Suprapubic skin (tissue), 4 donors: ENCODE measurements at regions not wholly inside any gene's neighbourhood (a gene's known extent, or its start where the extent isn't known, plus 50 kb on each side); places are given as distances from the start of the nearest gene placed in this dataset.

Experiments used
- DNase-seq, 2 donors: peaks; one replicate each; pipeline ENCODE4 v3.0.0-alpha.2; 2019; ENCODE audit warnings: low spot score in 2 of 2
- H3K27ac ChIP-seq: fragments of 200-600 bp; sonication (generic); one replicate; pipeline ENCODE4 v1.5.1; 2019
- H3K27me3 ChIP-seq: fragments of 200-600 bp; sonication (generic); one replicate; pipeline ENCODE4 v1.5.1; 2019
- H3K36me3 ChIP-seq: fragments of 200-600 bp; sonication (generic); one replicate; pipeline ENCODE4 v1.5.1; 2019
- H3K4me1 ChIP-seq: fragments of 200-600 bp; sonication (generic); one replicate; pipeline ENCODE4 v1.5.1; 2019
- H3K4me3 ChIP-seq: fragments of 200-600 bp; sonication (generic); one replicate; pipeline ENCODE4 v1.5.1; 2019; ENCODE audit warnings: mild to moderate bottlenecking
- H3K9me3 ChIP-seq: fragments of 200-600 bp; sonication (generic); one replicate; pipeline ENCODE4 v1.5.1; 2019
- EP300 ChIP-seq: sonication (generic); formaldehyde crosslinking; IDR thresholded peaks from one replicate; pipeline ENCODE4 v1.6.1; 2017; ENCODE audit warnings: antibody characterized with exemption
- POLR2A ChIP-seq, 2 donors: fragments of 450-650 bp; IDR thresholded peaks; one replicate each; pipeline ENCODE4 v1.6.1; 2017; ENCODE audit warnings: antibody characterized with exemption in 2 of 2, mild to moderate bottlenecking in 2 of 2, moderate library complexity in 2 of 2
- POLR2AphosphoS5 ChIP-seq, 3 donors: sonication (generic); formaldehyde crosslinking; IDR thresholded peaks; one replicate each; pipeline ENCODE4 v1.6.1; 2017; ENCODE audit warnings: antibody characterized with exemption in 3 of 3
- WGBS: methylation state at CpG from one replicate; pipeline ENCODE4 v1.1.5; 2018; 5-methylcytosine and 5-hydroxymethylcytosine counted together
- TF ChIP-seq, protein P1 (sequence below), 2 donors: fragments of 200-600 bp in 1 of 2; fragments of 450-650 bp in 1 of 2; sonication (generic) in 1 of 2; IDR thresholded peaks; one replicate each; pipeline ENCODE4 v1.5.1; 2016 to 2019; ENCODE audit warnings: antibody characterized with exemption in 2 of 2, mild to moderate bottlenecking in 1 of 2, moderate library complexity in 1 of 2

DNA sequence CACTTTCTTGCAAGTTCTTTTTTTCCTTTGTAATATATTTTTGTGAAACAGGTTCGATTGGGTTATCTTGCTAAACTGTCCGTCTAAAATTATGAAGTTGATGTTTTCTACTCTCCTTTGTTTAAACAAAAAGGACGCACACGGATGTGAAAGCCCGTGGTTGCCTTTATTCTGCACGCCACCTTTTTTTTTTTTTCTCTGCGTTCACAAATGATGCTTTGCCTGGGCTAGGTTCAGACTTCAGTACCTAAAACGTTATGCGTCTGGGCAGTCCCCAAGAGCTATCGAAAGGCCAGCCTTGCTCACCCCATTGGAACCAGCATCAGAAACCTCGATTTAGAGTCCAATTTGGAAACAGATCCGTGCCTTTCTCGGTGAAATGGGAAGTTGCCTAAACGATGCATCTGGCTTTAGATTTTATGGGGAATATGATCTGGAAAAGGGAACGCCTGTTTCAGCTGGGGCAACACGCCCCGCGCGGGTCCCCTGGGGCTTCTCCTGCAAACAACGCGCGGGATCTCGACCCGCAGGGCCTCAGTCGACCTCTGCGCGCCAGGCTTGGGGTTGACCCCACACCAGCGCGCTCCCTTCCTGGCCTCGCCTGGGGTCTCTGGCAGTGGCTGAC is 113.9 kb downstream of the KCNRG start:
- Histone ChIP-seq H3K36me3 (no peaks in the 10 kb centered on the region), H3K9me3 (no peaks in the 10 kb centered on the region), H3K4me3 (peak overlapping the region; percentile 59), H3K4me1 (peaks cover 53% of the 10 kb centered on the region), H3K27me3 (peaks cover 63% of the 10 kb centered on the region), H3K27ac (peak overlapping the region; percentile 64)
- TF ChIP-seq, protein P1, sequence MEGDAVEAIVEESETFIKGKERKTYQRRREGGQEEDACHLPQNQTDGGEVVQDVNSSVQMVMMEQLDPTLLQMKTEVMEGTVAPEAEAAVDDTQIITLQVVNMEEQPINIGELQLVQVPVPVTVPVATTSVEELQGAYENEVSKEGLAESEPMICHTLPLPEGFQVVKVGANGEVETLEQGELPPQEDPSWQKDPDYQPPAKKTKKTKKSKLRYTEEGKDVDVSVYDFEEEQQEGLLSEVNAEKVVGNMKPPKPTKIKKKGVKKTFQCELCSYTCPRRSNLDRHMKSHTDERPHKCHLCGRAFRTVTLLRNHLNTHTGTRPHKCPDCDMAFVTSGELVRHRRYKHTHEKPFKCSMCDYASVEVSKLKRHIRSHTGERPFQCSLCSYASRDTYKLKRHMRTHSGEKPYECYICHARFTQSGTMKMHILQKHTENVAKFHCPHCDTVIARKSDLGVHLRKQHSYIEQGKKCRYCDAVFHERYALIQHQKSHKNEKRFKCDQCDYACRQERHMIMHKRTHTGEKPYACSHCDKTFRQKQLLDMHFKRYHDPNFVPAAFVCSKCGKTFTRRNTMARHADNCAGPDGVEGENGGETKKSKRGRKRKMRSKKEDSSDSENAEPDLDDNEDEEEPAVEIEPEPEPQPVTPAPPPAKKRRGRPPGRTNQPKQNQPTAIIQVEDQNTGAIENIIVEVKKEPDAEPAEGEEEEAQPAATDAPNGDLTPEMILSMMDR (IDR thresholded peaks at IDR 0.05): no peak
- TF ChIP-seq POLR2AphosphoS5 (IDR thresholded peaks at IDR 0.05): no peak
- no peak for TF ChIP-seq POLR2A (IDR thresholded peaks at IDR 0.05)
- no peak for TF ChIP-seq EP300
- no peak for DNase-seq
- WGBS: 48% methylated on average over 26 of the region's 30 CpGs

DNA sequence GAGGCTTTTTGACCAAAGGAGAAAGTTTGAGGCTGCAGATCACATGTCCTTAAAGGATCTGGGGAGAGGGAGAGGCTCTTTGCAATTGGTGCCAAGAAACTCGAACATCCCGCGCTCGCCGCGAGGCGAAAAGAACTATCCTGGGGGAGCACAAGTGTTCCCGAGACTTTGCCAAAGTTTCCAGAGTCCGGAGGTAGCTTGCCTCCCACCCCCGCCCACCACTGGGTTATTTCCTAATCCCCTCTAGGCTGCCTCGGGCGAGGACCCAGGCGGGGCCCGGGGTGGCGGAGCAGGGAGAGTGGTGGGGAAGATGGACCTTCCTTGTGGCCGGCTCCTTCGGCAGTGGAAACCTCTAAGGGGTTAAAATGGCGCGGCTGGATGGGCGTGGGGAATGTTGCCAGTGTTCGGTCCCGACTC is 114.5 kb downstream of the KCNRG start:
- DNase-seq: peak in 1 of 2 donors; percentile 81
- TF ChIP-seq POLR2A (IDR thresholded peaks at IDR 0.05) (no peak), POLR2AphosphoS5 (IDR thresholded peaks at IDR 0.05) (no peak), EP300 (no peak)
- H3K4me3 ChIP-seq: peak overlapping the region; percentile 59
- WGBS: 7% methylated on average over 21 of the region's 22 CpGs
- H3K27ac ChIP-seq: peak overlapping the region; percentile 64
- peaks cover 63% of the 10 kb centered on the region for H3K27me3 ChIP-seq
- peaks cover 53% of the 10 kb centered on the region for H3K4me1 ChIP-seq
- no peaks in the 10 kb centered on the region for H3K9me3 ChIP-seq
- no peaks in the 10 kb centered on the region for H3K36me3 ChIP-seq

DNA sequence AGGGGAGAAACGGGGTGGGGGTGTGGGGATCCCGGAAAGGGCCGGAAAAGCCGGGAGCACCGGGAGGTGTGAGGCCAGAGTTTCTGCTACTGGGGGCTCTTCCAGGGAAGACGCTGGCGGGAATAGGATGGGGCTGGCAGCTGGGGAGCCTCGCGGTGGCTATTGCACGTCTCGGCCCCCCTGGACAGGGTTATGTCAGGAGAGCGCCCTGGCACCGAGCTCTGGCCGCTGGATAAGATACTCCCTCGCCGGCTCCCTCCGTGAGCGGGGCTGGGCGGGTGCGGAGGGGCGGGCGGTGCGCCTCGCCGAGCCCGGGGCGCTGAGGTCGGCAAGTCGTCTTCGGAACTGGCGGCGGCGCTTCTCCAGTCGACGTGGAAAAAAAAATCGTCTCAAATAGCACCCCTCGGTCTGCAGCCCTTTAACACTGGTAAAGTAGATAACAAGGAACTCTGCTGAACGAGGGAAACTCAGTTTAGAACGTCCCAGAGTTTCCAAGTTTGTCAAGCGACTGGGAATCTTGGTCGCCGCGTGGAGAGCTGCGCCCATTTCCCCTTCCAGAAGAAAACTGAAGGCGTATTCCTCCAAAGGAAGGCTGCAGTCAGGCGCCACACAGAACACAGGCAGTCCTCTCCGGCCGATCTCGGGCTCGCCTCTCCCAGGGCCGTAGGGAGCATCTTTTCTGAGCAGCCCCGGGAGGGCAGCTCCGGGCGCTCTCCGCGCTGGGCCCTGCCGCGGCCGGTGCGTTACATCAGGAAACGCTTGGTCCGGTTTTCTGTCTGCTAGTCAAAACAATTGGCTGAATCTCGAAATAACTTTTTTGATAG is 115.1 kb downstream of the KCNRG start:
- H3K27me3 ChIP-seq: peaks cover 63% of the 10 kb centered on the region
- H3K9me3 ChIP-seq: no peaks in the 10 kb centered on the region
- peaks cover 53% of the 10 kb centered on the region for H3K4me1 ChIP-seq
- peak overlapping the region; percentile 59 for H3K4me3 ChIP-seq
- DNase-seq: no peak
- H3K36me3 ChIP-seq: no peaks in the 10 kb centered on the region
- WGBS: 2% methylated on average over 60 of the region's 63 CpGs
- peak overlapping the region; percentile 64 for H3K27ac ChIP-seq
- TF ChIP-seq, protein P1 (IDR thresholded peaks at IDR 0.05): no peak
- TF ChIP-seq EP300: no peak
- no peak for TF ChIP-seq POLR2A (IDR thresholded peaks at IDR 0.05)
- no peak for TF ChIP-seq POLR2AphosphoS5 (IDR thresholded peaks at IDR 0.05)

DNA sequence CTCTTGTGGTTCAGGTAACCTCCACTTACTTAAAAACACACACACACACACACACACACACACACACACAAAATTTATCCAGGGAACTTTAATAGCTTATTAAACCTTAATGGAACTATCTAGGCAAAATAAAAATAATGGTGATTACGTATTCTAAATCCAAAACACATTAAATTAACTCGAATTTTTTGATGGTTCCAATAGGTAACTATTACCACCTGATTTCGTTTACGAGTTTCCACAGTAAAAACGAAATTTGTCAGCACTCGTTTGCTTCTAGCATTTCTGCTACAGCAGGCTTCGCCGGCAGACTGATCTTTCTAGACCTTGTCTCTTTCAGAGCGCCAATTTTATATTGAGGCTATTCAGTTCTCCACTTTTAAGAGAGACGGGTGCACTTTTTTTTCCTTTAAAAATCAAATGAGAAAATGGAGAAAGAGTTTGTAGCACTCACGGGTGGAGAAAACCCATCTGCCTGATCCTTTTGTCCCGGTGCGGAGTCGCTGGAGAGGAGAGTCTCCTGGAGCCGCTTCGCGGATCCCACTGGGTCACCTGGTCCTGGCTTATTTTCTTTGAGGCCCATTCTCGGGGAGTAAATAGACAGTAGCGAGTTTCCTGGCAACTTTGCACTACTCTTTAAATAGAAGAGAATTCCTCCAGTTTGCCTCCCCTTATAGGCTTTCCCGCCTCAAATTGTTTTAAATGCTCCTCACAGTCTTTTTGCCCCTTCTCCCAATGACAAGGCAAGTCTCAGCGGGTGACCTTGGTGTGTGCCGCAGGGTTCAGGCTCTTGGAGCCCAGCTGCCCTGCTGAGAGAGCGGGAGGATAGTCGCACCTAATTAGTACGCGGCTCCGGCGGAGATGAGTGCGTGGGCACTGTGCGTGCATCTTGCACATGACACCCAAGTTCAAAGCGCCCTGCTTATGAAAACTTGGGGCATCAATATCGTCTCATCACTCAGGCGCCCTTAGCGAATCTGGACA is 117.0 kb downstream of the KCNRG start:
- peaks cover 63% of the 10 kb centered on the region for H3K27me3 ChIP-seq
- DNase-seq: no peak

DNA sequence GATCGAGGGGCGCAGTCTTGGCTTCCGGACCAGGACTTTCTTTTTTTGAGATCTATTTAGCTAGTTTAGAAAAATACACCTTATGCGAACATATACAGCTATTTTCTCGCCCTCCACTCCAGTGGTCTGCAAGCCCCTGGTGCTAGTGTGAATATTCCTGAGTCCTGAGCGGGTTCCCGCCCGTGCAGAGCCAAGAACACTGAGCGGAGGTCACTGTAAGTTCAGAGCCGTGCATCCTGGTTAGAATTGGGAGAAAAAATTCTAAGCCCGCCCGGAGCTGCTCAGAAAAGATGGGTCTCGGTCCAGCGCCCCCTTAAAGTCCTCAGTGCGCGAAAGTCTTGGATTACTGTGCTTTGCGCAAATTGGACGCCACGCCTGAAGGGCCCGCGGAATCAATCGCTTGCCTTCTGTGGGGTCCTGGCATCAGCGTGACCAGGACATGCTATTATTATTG is 117.7 kb downstream of the KCNRG start:
- no peaks in the 10 kb centered on the region for H3K9me3 ChIP-seq
- no peak for DNase-seq
- 65% methylated on average over 23 of the region's 23 CpGs for WGBS
- TF ChIP-seq, protein P1 (IDR thresholded peaks at IDR 0.05): no peak
- TF ChIP-seq POLR2AphosphoS5 (IDR thresholded peaks at IDR 0.05): no peak
- H3K27ac ChIP-seq: no peak overlapping the region
- H3K4me1 ChIP-seq: peaks cover 31% of the 10 kb centered on the region
- no peak overlapping the region for H3K4me3 ChIP-seq
- peaks cover 59% of the 10 kb centered on the region for H3K27me3 ChIP-seq
- H3K36me3 ChIP-seq: no peaks in the 10 kb centered on the region

More for the DNA sequence above, 117.0 kb downstream of the KCNRG start:
- no peak overlapping the region for H3K27ac ChIP-seq
- no peaks in the 10 kb centered on the region for H3K9me3 ChIP-seq
- no peak overlapping the region for H3K4me3 ChIP-seq
- TF ChIP-seq POLR2AphosphoS5 (IDR thresholded peaks at IDR 0.05) (no peak), POLR2A (IDR thresholded peaks at IDR 0.05) (no peak), EP300 (no peak)
- TF ChIP-seq, protein P1 (IDR thresholded peaks at IDR 0.05): no peak
- peaks cover 38% of the 10 kb centered on the region for H3K4me1 ChIP-seq
- H3K36me3 ChIP-seq: no peaks in the 10 kb centered on the region
- WGBS: 43% methylated on average over 34 of the region's 34 CpGs
